H1 (cell line): ENCODE measurements at regions not wholly inside any gene's neighbourhood (a gene's known extent, or its start where the extent isn't known, plus 50 kb on each side); places are given as distances from the start of the nearest gene placed in this dataset.

ENCODE experiments used
- CTCF ChIA-PET: fragments of 300-600 bp; sonication (Branson Sonifier 250); formaldehyde crosslinking; loops from one replicate; lab custom pipeline; 2021; ENCODE audit not compliant: partially characterized antibody; lab: Charles Lee
- POLR2A ChIA-PET: fragments of 300-600 bp; sonication (Branson Sonifier 250); formaldehyde crosslinking; loops from one replicate; lab custom pipeline; 2021; ENCODE audit warnings: inconsistent platforms; ENCODE audit not compliant: partially characterized antibody; lab: Charles Lee
- DNase-seq, 2 experiments: peaks; one replicate each; pipeline versions ENCODE4 v3.0.0 to v3.0.0-alpha.2; 2010 to 2022; ENCODE audit warnings: low spot score in 2 of 2, low read depth in 1 of 2, mixed read lengths in 1 of 2
- FAIRE-seq: peaks from 2 replicates; lab custom pipeline; 2011; peaks lifted over from hg19 to GRCh38; lab: Jason Lieb, UNC
- H2AFZ ChIP-seq: 2 replicates; pipeline ENCODE4 v1.8.1; 2012; ENCODE audit warnings: low read length, inconsistent platforms
- H2AK5ac ChIP-seq: 2 replicates; pipeline ENCODE4 v1.6.1; 2013; ENCODE audit warnings: low read depth, low read length
- H2BK120ac ChIP-seq: replicated peaks from 2 replicates; pipeline ENCODE3; 2013; ENCODE audit warnings: low read depth, low read length, inconsistent platforms
- H2BK12ac ChIP-seq: 2 replicates; pipeline ENCODE4 v1.6.1; 2013; ENCODE audit warnings: low read depth, low read length
- H2BK15ac ChIP-seq: 2 replicates; pipeline ENCODE4 v1.6.1; 2013; ENCODE audit warnings: low read length
- H2BK20ac ChIP-seq: 2 replicates; pipeline ENCODE4 v1.6.1; 2013; ENCODE audit warnings: low read length
- H2BK5ac ChIP-seq: 2 replicates; pipeline ENCODE4 v1.6.1; 2013; ENCODE audit warnings: low read depth, low read length
- H3K14ac ChIP-seq: 2 replicates; pipeline ENCODE4 v1.6.1; 2013; ENCODE audit warnings: inconsistent platforms; ENCODE audit not compliant: insufficient read length
- H3K18ac ChIP-seq: 2 replicates; pipeline ENCODE4 v1.6.1; 2013; ENCODE audit warnings: low read length; ENCODE audit errors: extremely low read depth
- H3K23ac ChIP-seq: 2 replicates; pipeline ENCODE4 v1.6.1; 2013; ENCODE audit warnings: inconsistent platforms; ENCODE audit not compliant: insufficient read length
- H3K23me2 ChIP-seq: 2 replicates; pipeline ENCODE4 v1.6.1; 2013; ENCODE audit warnings: low read depth, low read length
- H3K27ac ChIP-seq: 2 replicates; pipeline ENCODE4 v1.6.1; 2011; ENCODE audit warnings: low read depth, low read length, inconsistent platforms
- H3K27me3 ChIP-seq, 4 experiments: replicated peaks in 1 of 4; 1 replicate in 1 of 4; 2 replicates in 3 of 4; pipeline versions ENCODE4 v1.6.1 to v1.8.1; 2011 to 2013; ENCODE audit warnings: low read length in 3 of 4, mild to moderate bottlenecking in 3 of 4, inconsistent platforms in 2 of 4, mixed read lengths in 2 of 4, moderate library complexity in 1 of 4; ENCODE audit not compliant: control insufficient read depth in 3 of 4, insufficient read depth in 3 of 4; ENCODE audit errors: extremely low read depth in 1 of 4
- H3K36me3 ChIP-seq, 4 experiments: 2 replicates each; pipeline versions ENCODE4 v1.6.1 to v1.8.1; 2011 to 2013; ENCODE audit warnings: mild to moderate bottlenecking in 4 of 4, low read length in 3 of 4, moderate library complexity in 2 of 4, control low read depth in 1 of 4, inconsistent platforms in 1 of 4; ENCODE audit not compliant: insufficient read depth in 4 of 4, control insufficient read depth in 2 of 4
- H3K4ac ChIP-seq: replicated peaks from 2 replicates; pipeline ENCODE3; 2013; ENCODE audit warnings: low read length, low read depth, mixed read lengths, inconsistent platforms; ENCODE audit not compliant: insufficient read length
- H3K4me1 ChIP-seq, 4 experiments: replicated peaks in 1 of 4; 1 replicate in 1 of 4; 2 replicates in 3 of 4; pipeline versions ENCODE4 v1.6.1 to v1.8.1; 2011 to 2013; ENCODE audit warnings: low read length in 3 of 4, inconsistent platforms in 2 of 4, mixed read lengths in 1 of 4; ENCODE audit not compliant: insufficient read depth in 4 of 4, control insufficient read depth in 3 of 4
- H3K4me2 ChIP-seq, 2 experiments: 2 replicates each; pipeline versions ENCODE4 v1.6.1 to v1.8.1; 2011 to 2013; ENCODE audit warnings: low read depth in 2 of 2, low read length in 2 of 2, control low read depth in 1 of 2, inconsistent platforms in 1 of 2, mild to moderate bottlenecking in 1 of 2; ENCODE audit not compliant: insufficient read depth in 1 of 2
- H3K4me3 ChIP-seq, 4 experiments: fragments of 200-600, 300-600 bp in 1 of 4; sonication (generic), shearing (Covaris generic), sonication (Bioruptor Twin) in 1 of 4; 2 replicates each; pipeline versions ENCODE4 v1.5.1 to v1.8.1; 2011 to 2016; ENCODE audit warnings: low read length in 4 of 4, low read depth in 3 of 4, control low read depth in 2 of 4, inconsistent platforms in 2 of 4, mild to moderate bottlenecking in 2 of 4, mixed read lengths in 1 of 4, moderate library complexity in 1 of 4; ENCODE audit not compliant: insufficient read depth in 2 of 4; ENCODE audit errors: extremely low read depth in 1 of 4
- H3K56ac ChIP-seq: replicated peaks from 2 replicates; pipeline ENCODE3; 2013; ENCODE audit warnings: low read depth, mild to moderate bottlenecking, mixed read lengths, low read length, inconsistent platforms; ENCODE audit not compliant: insufficient read length
- H3K79me1 ChIP-seq: 2 replicates; pipeline ENCODE4 v1.6.1; 2013; ENCODE audit warnings: low read depth, low read length, control low read depth
- H3K79me2 ChIP-seq, 2 experiments: 2 replicates each; pipeline versions ENCODE4 v1.6.1 to v1.8.1; 2012 to 2013; ENCODE audit warnings: low read length in 2 of 2, mild to moderate bottlenecking in 2 of 2, inconsistent platforms in 1 of 2; ENCODE audit not compliant: insufficient read depth in 2 of 2, control insufficient read depth in 1 of 2
- H3K9ac ChIP-seq, 4 experiments: replicated peaks in 1 of 4; 1 replicate in 1 of 4; 2 replicates in 3 of 4; pipeline versions ENCODE4 v1.6.1 to v1.8.1; 2011 to 2013; ENCODE audit warnings: low read depth in 3 of 4, low read length in 3 of 4, control low read depth in 2 of 4, mild to moderate bottlenecking in 2 of 4, moderate library complexity in 2 of 4, inconsistent platforms in 1 of 4; ENCODE audit errors: extremely low read depth in 1 of 4
- H3K9me3 ChIP-seq, 2 experiments: 2 replicates each; pipeline versions ENCODE4 v1.6.1 to v1.8.1; 2012 to 2013; ENCODE audit warnings: mild to moderate bottlenecking in 2 of 2, moderate library complexity in 2 of 2, control low read depth in 1 of 2, inconsistent platforms in 1 of 2, low read depth in 1 of 2, low read length in 1 of 2, mixed read lengths in 1 of 2; ENCODE audit not compliant: insufficient read depth in 2 of 2
- H4K20me1 ChIP-seq, 2 experiments: replicated peaks in 1 of 2; 2 replicates each; pipeline versions ENCODE3 to v1.8.1; 2011 to 2013; ENCODE audit warnings: inconsistent platforms in 2 of 2, low read length in 2 of 2, mild to moderate bottlenecking in 1 of 2; ENCODE audit not compliant: insufficient read depth in 2 of 2, control insufficient read depth in 1 of 2
- H4K5ac ChIP-seq: 2 replicates; pipeline ENCODE4 v1.6.1; 2013; ENCODE audit warnings: low read length, low read depth, mixed read lengths, inconsistent platforms; ENCODE audit not compliant: insufficient read length
- H4K8ac ChIP-seq: 2 replicates; pipeline ENCODE4 v1.8.0; 2013; ENCODE audit warnings: mild to moderate bottlenecking, moderate library complexity, low read length, inconsistent platforms; ENCODE audit not compliant: insufficient read depth; ENCODE audit errors: extremely low read depth
- H4K91ac ChIP-seq: replicated peaks from 2 replicates; pipeline ENCODE3; 2013; ENCODE audit warnings: low read length, mixed read lengths, inconsistent platforms; ENCODE audit not compliant: insufficient read length
- JUND ChIP-seq: IDR thresholded peaks from 2 replicates; pipeline ENCODE4 v1.6.1; 2011; ENCODE audit warnings: mild to moderate bottlenecking, improper control_type of control experiment, low read length
- PHF8 ChIP-seq: fragments of 200-600 bp; sonication (generic); conservative IDR thresholded peaks from 2 replicates; pipeline ENCODE4 v1.7.1; 2012; ENCODE audit warnings: low read depth, mild to moderate bottlenecking, inconsistent platforms, low read length, moderate library complexity
- WGBS, 2 experiments: shearing (Covaris generic) in 1 of 2; methylation state at CpG; one replicate each; pipeline versions ENCODE4 v1.1.6 to v1.1.7; 2013 to 2015; ENCODE audit warnings: low lambda C conversion rate in 2 of 2, mixed read lengths in 2 of 2, inconsistent platforms in 1 of 2, low coverage in 1 of 2, missing lambda C conversion rate in 1 of 2; ENCODE audit not compliant: insufficient replicate concordance in 2 of 2, insufficient coverage in 1 of 2, insufficient read length in 1 of 2; ENCODE audit errors: extremely low coverage in 1 of 2, missing lambda C conversion rate in 1 of 2; 5-methylcytosine and 5-hydroxymethylcytosine counted together

DNA sequence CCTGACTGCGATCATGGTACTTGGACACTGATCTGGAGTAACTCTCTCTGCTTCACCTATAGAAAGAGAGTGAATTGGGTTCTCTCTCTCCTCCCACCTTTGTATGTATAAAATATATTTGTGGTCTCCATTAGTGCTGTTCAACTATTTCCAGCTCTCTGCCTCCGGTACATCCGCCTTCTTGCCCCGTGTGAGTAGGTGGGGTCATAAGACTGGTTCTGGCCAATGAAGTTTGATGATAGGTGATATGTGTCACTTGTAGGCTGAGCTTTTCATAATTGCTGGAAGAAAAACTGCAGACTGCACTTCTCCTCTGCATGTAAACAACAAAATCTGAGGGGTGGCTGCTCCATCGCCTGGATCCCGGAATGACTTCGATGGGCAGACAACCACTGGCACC, 210.4 kb downstream of the EXOC5 start:
- Histone ChIP-seq H3K36me3 (no peaks in the 10 kb centered on the region), H3K14ac (no peak overlapping the region), H3K4ac (no peak overlapping the region), H3K79me1 (no peaks in the 10 kb centered on the region), H3K9me3 (no peaks in the 10 kb centered on the region), H3K23me2 (no peaks in the 10 kb centered on the region), H2AK5ac (no peak overlapping the region), H3K27ac (no peak overlapping the region), H3K23ac (no peak overlapping the region), H3K27me3 (peaks cover 0 to 3% (median 0%) of the 10 kb centered on the region in 4 experiments; a peak in 3 of 7 replicates), H2BK12ac (no peak overlapping the region; the same call in 1 of the 2 replicates), H4K5ac (no peak overlapping the region), H4K8ac (no peak overlapping the region), H3K56ac (no peak overlapping the region), H3K4me1 (peaks cover 2 to 8% (median 3%) of the 10 kb centered on the region in 4 experiments; a peak in 5 of 7 replicates), H3K79me2 (no peaks in the 10 kb centered on the region), H3K4me3 (no peak overlapping the region), H2BK5ac (no peak overlapping the region), H4K20me1 (no peaks in the 10 kb centered on the region), H2BK20ac (no peak overlapping the region), H2BK15ac (no peak overlapping the region), H2BK120ac (no peak overlapping the region), H3K18ac (no peak overlapping the region; the same call in 1 of the 2 replicates), H3K4me2 (no peak overlapping the region), H3K9ac (no peak overlapping the region), H2AFZ (no peak overlapping the region), H4K91ac (no peak overlapping the region)
- TF ChIP-seq PHF8, result no peak
- no peak for TF ChIP-seq JUND
- FAIRE-seq, result no peak
- ChIA-PET POLR2A (interaction anchor here (1.1 kb wide), 1 partner anchor 256 kb away, joined by 3 read pairs; no protein-coding TSS in a partner anchor), CTCF (interaction anchor here (0.9 to 1.5 kb wide), 2 partner anchors 9 to 247 kb away, joined by 3 to 4 read pairs; no protein-coding TSS in a partner anchor)
- DNase-seq, result no peak
- WGBS, 2 experiments, result 95% methylated on average over 7 of the region's 7 CpGs; no CpG with 5 or more reads in 1 of the 2 experiments
